ENCODE measurements at regions not wholly inside any gene's neighbourhood (a gene's known extent, or its start where the extent isn't known, plus 50 kb on each side); places are given as distances from the start of the nearest gene placed in this dataset.
"Not testable (repeated sequence)": the region's sequence is repeated elsewhere in the genome, so short reads cannot be mapped to it uniquely, and the experiment has no call there.

DNA sequence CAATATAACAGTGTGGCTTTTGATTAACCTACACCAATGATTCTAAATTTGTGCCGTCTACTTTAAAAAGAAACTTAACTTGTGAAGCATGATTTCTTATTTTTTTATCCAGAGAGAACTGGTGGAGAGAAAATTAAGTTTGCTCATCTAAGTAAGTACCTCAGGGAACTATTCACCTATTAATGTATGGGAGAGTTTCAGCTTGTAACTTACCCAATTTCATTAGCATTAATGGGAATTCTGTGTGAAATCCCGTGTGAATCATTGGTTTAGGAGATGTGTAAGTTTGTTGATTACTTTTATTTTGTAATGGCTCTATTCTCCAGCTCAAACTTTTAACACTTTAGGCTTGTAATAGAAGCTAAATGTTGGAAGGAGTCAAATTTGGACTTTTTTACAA lies 1061.5 kb downstream of the TDRD15 start:
- DNase-seq = no peak

DNA sequence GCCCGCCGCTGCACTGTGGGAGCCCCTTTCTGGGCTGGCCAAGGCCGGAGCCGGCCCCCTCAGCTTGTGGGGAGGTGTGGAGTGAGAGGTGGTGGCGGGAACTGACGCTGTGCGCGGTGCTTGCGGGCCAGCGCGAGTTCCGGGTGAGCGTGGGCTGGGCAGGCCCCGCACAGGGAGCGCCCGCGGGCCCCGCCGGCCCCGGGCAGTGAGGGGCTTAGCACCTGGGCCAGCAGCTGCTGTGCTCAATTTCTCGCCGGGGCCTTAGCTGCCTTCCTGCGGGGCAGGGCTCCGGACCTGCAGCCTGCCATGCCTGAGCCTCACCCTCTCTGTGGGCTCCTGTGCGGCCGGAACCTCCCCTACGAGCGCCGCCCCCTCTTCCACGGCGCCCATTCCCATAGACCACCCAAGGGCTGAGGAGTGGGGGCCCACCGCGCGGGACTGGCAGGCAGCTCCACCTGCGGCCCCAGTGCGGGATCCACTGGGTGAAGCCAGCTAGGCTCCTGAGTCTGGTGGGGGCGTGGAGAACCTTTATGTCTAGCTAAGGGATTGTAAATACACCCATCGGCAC lies 1062.6 kb downstream of the TDRD15 start:
- not testable (repeated sequence) for DNase-seq

DNA sequence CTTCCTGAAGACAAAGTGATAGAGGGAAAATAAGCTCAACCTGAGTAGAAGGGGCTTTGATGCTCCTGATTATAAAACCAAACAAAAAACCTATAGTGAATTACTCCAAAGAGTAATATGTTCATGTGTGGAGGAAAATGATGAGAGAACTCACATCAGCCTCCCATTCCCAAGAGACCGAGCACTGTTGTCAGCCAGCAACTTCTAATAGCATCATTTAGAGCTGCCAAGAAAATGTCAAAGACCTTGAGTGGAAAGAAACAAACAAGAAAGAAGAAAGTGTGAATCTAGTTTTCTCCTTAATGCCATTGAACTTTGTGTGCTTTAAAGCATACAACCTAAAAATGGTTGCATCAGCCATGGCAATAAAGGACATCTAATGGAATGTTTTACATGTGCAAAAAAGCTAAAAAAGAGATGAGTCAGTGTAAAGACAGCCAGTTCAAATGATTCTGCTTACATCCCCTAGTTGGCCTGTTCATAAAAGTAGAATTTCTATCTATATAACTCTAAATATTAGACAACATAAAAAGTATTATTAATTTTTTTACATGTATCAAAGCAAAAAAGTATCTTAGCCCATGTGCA lies 1066.2 kb downstream of the TDRD15 start:
- DNase-seq = no peak

DNA sequence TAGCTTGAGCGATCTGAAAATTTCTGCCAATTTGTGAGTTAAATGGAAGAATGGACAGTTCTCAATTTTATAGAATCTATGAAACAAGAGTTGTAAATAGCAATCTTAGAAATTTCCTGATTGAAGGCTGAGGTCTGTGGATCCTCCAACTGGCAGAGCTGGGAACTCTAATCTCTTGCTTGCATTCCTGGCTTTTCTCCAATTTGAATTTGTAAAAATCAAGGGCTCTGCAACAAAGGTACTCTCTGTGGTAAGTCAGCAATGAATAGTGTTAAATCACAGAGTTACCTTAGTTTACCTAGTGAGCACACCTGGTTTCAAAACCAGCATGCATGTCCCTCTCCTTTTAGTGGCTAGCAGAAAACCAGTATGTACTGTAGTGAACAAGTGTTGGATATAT lies 1070.5 kb downstream of the TDRD15 start:
- DNase-seq = no peak

DNA sequence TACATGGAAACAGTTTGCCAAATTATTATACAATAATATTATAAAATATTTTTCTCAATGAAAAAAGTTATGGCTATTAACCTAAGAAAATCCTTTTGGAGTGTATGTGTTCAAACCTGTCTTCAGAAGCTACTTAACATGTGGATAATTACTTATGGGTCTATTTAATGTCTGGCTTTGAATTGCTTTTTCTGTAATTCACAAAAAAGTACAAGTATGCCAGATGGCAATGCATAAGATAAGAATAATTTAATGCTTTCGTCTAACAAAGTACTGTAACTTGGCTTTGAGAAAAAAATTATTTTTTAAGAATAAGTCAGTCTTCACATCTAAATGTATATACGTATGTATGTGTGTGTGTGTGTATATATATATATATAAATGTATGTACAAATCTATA lies 1073.0 kb downstream of the TDRD15 start:
- no peak for DNase-seq

DNA sequence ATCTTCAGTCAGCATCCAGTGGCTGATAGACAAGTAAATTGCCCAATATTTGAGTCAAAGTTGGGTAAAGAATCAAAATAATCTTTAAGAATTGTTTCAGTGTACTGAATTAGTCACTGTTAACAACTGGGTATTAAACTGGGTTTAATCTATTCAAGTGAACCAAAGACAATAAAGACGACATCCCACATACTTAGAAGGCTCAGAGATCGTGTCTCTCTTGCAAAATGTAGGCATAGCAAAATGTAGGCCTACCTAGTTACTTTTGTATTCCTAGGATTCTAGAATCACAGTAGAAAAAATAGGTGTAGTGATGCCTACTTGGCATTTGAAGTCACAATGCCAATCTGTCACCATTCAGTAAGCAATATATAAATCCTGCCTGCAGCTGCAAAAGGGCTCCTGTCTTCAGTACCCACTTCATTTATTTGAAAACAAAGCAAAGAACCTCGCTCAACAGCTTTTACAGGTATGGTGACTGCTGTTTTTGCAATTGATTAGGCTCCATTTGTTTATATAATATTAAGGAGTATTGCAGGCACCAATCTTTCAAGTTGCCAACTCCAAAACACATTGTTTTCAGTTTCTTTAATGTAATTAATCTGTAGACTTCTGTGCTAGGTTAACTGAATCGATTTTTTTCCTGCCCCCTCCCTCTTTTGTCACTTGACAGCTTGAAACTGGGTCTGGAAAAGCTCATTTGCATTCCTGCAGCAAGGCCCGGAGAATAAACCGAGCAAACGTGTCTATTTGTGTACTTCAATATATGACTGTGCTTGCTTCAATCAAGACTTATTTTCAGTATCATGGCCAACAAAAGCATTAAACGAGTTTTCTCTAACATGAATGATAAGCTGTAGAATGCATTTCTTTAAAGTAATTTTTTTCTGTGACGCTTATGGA lies 1074.9 kb downstream of the TDRD15 start:
- no peak for DNase-seq

DNA sequence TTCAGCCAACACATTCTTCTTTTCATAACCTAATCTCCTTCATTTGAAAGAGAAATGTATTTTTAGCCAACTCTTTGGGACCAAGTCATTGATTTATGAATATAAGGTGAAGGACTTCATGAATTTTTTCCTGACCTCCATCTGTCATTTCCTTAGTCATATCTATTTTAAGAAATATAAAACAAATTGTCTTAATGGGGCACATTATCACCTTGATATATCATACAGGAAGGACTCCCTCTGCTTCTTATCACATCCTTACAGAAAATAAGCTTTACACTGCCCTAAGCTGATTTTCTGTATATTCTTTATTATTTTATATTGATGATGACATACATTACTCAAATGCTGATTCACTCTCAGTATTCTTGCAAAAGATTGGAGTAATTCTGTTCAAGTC lies 1076.2 kb downstream of the TDRD15 start:
- DNase-seq = no peak

DNA sequence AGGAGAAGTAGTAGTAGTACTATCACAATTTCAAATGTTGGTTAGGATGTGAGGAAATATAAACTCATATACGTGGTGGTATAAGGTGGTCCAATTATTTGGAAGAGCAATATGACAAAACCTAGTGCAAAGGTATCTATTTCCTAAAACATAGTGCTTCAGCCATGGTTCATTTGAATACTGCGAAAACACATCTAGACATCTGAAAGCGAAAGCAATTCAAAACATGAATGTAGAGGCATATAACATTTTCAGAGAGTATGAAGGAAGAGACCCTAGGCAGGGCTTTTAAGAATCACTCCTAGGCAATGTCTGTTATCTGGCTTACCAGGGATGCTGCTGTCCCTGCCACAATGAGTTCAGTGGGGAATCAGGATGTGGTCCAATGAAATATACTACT lies 1085.8 kb downstream of the TDRD15 start:
- DNase-seq = no peak

DNA sequence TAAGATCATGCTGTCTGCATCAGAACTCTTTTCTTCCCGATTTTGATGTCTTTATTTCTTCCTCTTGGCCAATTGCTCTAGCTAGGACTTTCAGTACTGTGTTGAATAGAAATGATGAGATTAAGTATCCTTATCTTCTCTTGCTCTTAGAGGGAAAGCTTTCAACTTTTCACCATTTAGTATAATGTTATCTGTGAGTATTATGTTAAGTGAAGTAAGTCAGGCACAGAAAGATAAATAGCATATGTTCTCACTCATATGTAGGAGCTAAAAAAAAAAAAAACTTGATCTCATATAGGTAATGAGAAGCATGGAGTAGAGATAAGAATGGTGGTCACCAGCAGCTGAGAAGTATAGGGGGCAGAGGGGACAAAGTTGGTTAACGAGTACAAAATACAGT lies 1089.5 kb downstream of the TDRD15 start:
- no peak for DNase-seq

DNA sequence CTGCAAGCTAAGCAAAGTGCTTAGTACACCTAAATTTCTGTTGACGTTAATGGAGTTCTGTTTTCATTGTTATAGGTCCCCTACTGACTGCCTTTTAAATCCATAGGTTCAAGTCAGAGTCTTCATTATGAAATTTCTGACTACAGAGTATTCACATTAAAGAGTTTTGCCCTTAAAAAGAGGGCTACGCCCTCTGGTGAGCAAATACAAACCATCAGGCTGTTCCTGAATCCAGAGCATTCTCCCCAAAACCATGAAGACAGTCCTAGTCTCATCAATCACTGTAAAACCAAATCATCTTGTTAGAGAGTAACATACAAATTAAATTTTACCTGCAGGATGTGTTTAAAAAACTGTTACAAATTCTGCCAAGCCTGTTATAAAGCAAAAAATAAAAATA lies 1091.7 kb downstream of the TDRD15 start:
- no peak for DNase-seq

DNA sequence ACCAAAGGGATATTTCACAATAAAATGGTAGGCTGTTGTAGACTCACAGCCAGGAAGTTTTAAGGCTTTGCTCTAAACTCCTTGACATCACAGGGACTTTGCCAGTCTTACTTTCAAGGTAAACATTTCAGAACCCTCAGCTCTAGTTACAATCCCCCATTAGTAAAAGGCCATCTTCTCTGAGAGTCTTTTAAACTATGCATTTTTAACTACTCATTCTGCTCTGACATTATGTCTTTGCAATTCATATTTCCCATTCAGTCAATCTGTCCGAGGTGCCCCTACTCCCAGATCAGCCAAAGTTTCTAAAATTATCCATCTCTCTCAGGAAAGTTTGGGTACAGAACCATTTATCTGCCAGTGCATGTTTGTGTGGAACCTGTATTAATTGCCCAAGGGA lies 1094.1 kb downstream of the TDRD15 start:
- DNase-seq = no peak

DNA sequence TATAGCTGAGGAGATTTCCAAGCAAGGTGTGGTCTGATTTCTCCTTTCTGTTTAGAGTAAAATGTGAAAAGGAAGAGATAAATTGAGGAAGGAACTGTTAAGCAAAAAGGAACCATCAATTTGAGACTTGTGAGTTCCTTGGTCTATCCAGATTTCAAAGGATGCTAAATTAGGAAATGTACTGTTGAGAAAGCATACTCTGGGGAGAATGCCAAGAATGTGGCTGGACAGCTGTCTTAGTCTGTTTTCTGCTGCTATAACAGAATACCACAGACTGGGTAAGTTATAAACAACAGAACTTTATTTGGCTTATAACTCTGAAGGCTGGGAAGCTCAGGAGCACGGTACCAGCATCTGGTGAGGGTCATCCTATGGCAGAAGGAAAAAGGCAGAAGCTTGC lies 1097.2 kb downstream of the TDRD15 start:
- no peak for DNase-seq

DNA sequence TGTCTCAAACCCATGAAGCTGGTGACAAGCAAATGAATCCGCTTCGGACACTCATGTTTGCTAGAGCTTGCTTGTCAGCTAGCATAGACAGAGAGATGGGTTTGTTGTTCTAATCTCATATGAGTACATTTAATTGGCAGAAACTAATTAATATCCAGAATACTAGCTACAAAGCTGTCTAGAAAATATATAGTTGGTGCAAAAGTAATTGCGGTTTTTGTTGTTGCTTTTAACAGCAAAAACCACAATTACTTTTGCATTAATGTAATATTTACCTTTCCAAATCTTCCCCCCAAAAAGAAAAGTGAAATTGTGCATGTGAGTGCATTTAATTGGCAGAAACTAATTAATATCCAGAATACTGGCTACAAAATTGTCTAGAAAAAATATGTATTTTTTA lies 1115.2 kb downstream of the TDRD15 start:
- DNase-seq = no peak

DNA sequence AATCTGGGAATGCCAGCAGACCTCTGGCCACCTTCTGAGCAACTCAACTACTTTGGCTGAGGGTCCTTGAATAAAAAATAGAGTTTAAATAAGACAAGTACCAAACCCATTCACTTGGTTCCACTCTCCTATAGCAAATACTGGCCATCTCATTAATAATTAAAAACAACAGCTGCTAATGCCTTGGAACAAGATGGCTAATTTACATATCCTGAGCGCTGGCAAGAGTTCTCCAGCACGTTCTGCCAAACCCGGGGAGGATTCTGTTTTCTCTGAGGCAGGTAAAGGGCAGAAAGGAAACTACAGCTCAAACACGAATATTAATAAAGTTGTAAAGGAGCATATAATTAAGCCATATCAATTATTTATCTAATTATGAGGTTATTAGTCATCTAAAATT lies 1123.7 kb downstream of the TDRD15 start:
- DNase-seq = no peak

DNA sequence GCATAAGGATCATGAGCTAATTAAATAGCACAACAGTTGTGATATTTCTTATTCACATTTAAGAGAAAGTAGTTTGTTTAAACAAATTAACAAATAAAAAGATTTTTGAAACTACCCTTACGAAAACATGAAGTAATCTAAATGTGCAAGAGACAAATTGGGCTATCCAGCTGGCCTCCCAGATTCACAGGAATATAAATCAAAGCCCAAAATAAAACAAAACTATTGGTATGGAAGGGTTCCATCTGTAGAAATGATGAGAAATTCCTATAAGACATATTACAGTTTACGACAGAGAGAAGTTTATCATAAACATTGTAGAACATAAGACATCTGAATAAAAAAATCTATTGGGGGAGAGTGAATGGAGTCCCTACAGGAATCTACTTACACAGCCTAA lies 1125.1 kb downstream of the TDRD15 start:
- DNase-seq = no peak

DNA sequence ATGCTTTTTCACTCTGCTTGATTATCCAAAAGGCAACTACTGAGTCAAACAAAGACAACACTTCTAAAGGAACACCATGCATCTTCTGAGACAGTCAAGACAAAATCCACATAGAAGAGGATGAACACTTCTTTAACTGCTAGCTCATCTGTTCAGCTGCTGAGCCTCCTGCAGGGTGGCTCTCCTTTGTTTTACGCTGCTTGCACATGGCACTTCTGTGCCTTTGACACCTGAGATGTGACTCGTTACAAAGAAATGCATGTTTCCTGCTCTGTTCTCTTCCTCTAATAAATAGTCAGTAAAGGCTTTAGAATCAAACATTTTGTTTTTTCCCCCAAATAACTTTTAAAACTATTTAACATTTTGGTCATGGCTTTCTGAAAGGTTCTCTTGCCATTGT lies 1129.4 kb downstream of the TDRD15 start:
- DNase-seq = no peak

DNA sequence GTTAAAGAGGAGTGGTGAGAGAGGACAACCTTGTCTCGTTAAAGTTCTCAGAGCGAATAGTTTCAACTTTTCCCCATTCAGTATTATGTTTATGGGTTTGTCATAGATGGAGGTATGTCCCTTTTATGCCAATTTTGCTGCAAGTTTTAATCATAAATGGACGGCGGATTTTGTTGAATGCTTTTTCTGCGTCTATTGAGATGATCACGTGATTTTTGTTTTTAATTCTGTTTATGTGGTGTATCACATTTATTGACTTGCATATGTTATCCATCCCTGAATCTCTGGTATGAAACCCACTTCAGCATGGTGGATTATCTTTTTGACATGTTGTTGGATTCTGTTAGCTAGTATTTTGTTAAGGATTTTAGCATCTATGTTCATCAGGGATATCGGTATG lies 1123.8 kb upstream of the KLHL29 start:
- DNase-seq = no peak

DNA sequence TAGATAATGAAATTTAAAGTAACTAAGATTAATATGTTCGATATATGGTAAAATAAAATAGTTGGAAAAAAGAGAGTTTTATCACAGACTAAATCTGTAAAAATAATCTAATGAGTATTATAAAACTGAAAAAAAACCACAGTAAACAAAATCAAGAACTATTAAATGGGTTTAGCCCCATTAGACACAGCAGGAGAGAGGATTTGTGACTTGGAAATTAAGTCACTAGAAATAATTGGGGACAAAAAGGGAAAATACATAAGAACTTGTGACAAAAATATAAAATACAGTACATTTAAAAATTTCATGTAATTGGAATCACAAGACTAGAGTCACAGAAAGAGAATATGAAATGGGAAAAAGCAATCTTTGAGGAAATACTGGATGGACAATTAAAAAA lies 1114.6 kb upstream of the KLHL29 start:
- no peak for DNase-seq

DNA sequence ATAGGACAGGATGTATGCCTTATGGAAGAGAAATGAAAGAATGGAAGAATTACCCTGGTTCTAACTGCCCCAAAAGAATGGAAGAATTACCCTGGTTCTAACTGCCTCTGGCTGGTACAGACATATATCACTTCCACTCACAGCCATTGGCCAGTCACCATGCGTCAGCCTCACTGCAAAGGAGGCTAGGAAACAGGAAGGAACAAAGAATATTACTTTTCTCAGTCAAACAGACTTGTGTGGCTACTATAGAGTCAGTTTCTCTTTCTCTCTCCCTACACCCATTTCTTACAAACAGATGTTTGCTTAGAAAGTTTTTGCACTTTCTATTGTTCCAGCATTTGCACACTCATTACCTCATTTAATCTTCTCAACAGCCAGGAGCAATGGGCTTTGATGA lies 1111.1 kb upstream of the KLHL29 start:
- peak; percentile 7 to 47 (median 43) for DNase-seq

DNA sequence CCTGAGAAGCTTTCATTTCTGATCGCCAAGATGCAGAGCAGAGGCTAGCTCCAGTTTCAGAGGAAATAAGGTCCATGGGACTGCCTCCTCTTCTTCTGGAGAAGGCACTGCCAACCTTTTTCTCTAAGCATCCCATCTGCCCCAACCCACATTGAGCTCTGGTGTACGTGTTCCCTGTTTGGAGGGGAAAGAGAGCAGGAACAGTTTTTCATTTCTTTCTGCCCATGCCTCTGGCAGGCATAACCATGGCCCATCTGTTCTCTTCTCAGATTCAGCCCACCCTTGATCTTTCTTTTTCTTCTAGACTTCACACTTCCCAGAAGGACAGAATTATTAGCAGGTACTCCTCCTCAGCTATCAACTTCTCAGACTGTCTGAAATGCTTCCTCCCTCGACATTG lies 1110.3 kb upstream of the KLHL29 start:
- DNase-seq = no peak

DNA sequence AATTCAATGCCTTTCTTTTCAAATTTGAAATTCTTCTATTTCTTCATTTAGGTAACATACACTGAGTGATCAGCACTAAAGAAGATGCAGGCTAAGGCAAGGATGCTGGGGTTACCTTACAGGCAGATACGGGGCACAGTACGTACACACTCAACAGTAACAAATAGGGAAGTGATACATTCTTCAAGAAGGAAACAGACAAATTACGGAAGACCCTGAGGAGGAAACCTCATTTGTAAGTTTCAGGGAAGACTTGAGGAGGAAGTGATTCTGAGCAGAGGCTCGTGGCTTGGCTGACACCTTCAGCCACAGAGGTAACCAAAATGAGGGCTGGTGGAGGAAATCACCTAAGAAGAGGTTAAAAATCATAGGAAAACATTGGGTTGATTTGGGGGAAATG lies 1108.3 kb upstream of the KLHL29 start:
- peak; percentile 34 to 61 (median 53) for DNase-seq

DNA sequence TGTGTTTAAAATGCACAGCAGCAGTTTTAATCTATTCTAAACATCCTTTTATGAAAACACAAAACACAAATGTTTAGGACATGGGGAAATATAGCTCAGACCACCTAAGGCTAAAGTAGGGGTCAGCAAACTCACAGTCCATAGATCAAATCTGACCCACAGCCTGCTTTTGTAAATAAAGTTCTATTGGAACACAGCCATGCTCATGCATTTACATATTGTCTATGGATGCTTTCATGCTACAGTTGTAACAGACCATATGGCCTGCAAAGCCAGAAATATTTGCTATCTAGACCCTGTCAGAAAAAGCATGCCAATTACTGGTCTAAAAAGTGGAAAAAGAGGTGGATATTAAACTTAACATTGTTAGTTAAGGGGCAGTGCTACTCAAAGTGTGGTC lies 1105.4 kb upstream of the KLHL29 start:
- DNase-seq = no peak

DNA sequence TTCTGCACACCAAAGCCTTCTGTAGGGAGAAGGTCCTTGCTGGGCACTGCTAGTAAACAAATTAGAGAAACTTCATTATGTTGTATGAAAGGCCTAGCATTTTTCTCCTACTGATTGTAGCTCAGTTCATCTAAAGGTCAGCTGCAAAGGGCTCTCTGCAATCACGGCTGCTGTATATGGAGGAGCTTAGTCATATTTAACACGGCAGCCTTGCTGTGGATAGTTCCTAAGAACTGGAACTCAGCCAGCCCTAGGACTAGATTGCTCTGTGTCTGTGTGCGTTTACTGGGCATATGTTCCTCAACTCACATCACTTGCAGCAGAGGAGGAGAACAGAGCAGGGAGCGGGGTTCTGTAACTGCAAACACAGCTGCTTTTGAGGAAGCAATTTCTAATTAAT lies 1103.9 kb upstream of the KLHL29 start:
- peak; percentile 17 to 41 (median 41) for DNase-seq

DNA sequence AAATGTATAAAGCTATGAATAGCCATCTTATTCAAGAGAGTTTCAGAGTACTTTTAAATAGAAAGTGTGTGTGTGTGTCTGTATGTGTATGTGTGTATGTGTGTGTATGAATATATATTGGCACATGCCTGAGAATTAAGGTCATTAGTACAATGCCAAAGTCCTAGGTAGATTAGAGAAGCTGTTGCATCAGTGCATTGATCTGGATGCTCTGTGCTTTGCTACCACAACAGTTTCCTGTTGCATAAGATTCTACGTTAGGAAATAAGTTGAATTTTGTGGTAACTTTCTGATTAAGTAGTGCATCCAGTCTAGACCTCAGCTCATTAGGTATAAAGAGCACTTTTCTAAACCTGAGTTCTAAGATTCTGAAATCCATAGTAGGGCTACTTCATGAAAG lies 1102.8 kb upstream of the KLHL29 start:
- peak in 1 of 3 donors; percentile 28 for DNase-seq
